Esophagus muscularis mucosa (tissue), 4 donors: ENCODE measurements at regions not wholly inside any gene's neighbourhood (a gene's known extent, or its start where the extent isn't known, plus 50 kb on each side); places are given as distances from the start of the nearest gene placed in this dataset.

ENCODE experiments used
- DNase-seq: peaks from one replicate; pipeline ENCODE4 v3.0.0-alpha.2; 2017; ENCODE audit errors: extremely low spot score
- H3K27ac ChIP-seq, 4 donors: fragments of 200-600 bp; sonication (generic); replicated peaks in 1 of 4; 1 replicate in 3 of 4; 2 replicates in 1 of 4; pipeline ENCODE4 v1.5.1; 2016 to 2019; ENCODE audit warnings: mild to moderate bottlenecking in 1 of 4
- H3K27me3 ChIP-seq, 4 donors: fragments of 200-600 bp; sonication (generic); one replicate each; pipeline versions ENCODE4 v1.5.1 to v1.6.0; 2016 to 2019
- H3K36me3 ChIP-seq, 4 donors: fragments of 200-600 bp; sonication (generic); one replicate each; pipeline ENCODE4 v1.5.1; 2016 to 2019
- H3K4me1 ChIP-seq, 4 donors: fragments of 200-600 bp; sonication (generic); one replicate each; pipeline ENCODE4 v1.5.1; 2016 to 2019
- H3K4me3 ChIP-seq, 4 donors: fragments of 200-600 bp; sonication (generic); 1 replicate in 2 of 4; 2 replicates in 2 of 4; pipeline ENCODE4 v1.5.1; 2016 to 2019; ENCODE audit warnings: mild to moderate bottlenecking in 4 of 4, moderate library complexity in 1 of 4
- H3K9me3 ChIP-seq, 4 donors: fragments of 200-600 bp; sonication (generic); 1 replicate in 3 of 4; 2 replicates in 1 of 4; pipeline ENCODE4 v1.5.1; 2016 to 2019
- CTCF ChIP-seq, 3 experiments: fragments of 200-600 bp in 2 of 3; fragments of 450-650 bp in 1 of 3; sonication (generic) in 2 of 3; IDR thresholded peaks; one replicate each; pipeline ENCODE4 v1.5.1; 2017 to 2019; ENCODE audit warnings: antibody characterized with exemption in 3 of 3, mild to moderate bottlenecking in 2 of 3, moderate library complexity in 1 of 3
- EP300 ChIP-seq: sonication (generic); formaldehyde crosslinking; IDR thresholded peaks from one replicate; pipeline ENCODE4 v1.6.1; 2017; ENCODE audit warnings: antibody characterized with exemption
- POLR2A ChIP-seq: fragments of 450-650 bp; IDR thresholded peaks from one replicate; pipeline ENCODE4 v1.6.1; 2017; ENCODE audit warnings: antibody characterized with exemption, moderate library complexity, mild to moderate bottlenecking, low read depth
- POLR2AphosphoS5 ChIP-seq, 2 donors: sonication (generic); formaldehyde crosslinking; IDR thresholded peaks; one replicate each; pipeline ENCODE4 v1.6.1; 2017; ENCODE audit warnings: antibody characterized with exemption in 2 of 2
- WGBS: methylation state at CpG from one replicate; pipeline ENCODE4 v1.1.5; 2018; 5-methylcytosine and 5-hydroxymethylcytosine counted together
- intact Hi-C: fragments of 100-400 bp; cut with DNase I; formaldehyde crosslinking; loops from one replicate; pipeline ENCODE4 v1.15.1; 2023

GRCh38 chr3:82474711-82475110, 713.3 kb upstream of the GBE1 start:
- Histone ChIP-seq H3K36me3 (no peaks in the 10 kb centered on the region), H3K27ac (no peak overlapping the region), H3K9me3 (no peaks in the 10 kb centered on the region), H3K27me3 (no peaks in the 10 kb centered on the region), H3K4me1 (no peaks in the 10 kb centered on the region), H3K4me3 (no peak overlapping the region)
- no peak for DNase-seq
- intact Hi-C loops = no loop called here
- no peak for TF ChIP-seq POLR2AphosphoS5 (IDR thresholded peaks at IDR 0.05)
- TF ChIP-seq EP300 = no peak
- no peak for TF ChIP-seq CTCF (IDR thresholded peaks at IDR 0.05)
- TF ChIP-seq POLR2A = no peak

GRCh38 chr3:82473864-82474541, 712.6 kb upstream of the GBE1 start:
- H3K27ac ChIP-seq = no peak overlapping the region
- no peak for DNase-seq
- no peak overlapping the region for H3K4me3 ChIP-seq
- H3K36me3 ChIP-seq = no peaks in the 10 kb centered on the region
- TF ChIP-seq EP300 (no peak), CTCF (IDR thresholded peaks at IDR 0.05) (no peak), POLR2A (no peak), POLR2AphosphoS5 (IDR thresholded peaks at IDR 0.05) (no peak)
- no peaks in the 10 kb centered on the region for H3K9me3 ChIP-seq
- H3K27me3 ChIP-seq = no peaks in the 10 kb centered on the region
- no peaks in the 10 kb centered on the region for H3K4me1 ChIP-seq
- intact Hi-C loops = no loop called here

- no peaks in the 10 kb centered on the region for H3K27me3 ChIP-seq
- no peak for TF ChIP-seq POLR2A
- no peak for TF ChIP-seq POLR2AphosphoS5 (IDR thresholded peaks at IDR 0.05)
- TF ChIP-seq CTCF (IDR thresholded peaks at IDR 0.05) = no peak
- H3K4me3 ChIP-seq = no peak overlapping the region
- no peaks in the 10 kb centered on the region for H3K36me3 ChIP-seq
- H3K9me3 ChIP-seq = no peaks in the 10 kb centered on the region
- no peaks in the 10 kb centered on the region for H3K4me1 ChIP-seq
- intact Hi-C loops = no loop called here
- H3K27ac ChIP-seq = no peak overlapping the region
- no peak for DNase-seq
- 100% methylated on average over 1 of the region's 1 CpG for WGBS
Observed at GRCh38 chr3:82467051-82467450, 705.6 kb upstream of the GBE1 start.

GRCh38 chr3:82462977-82463376, 701.5 kb upstream of the GBE1 start:
- no peak for TF ChIP-seq EP300
- no peak for TF ChIP-seq POLR2AphosphoS5 (IDR thresholded peaks at IDR 0.05)
- TF ChIP-seq CTCF (IDR thresholded peaks at IDR 0.05) = no peak
- TF ChIP-seq POLR2A = no peak
- H3K4me1 ChIP-seq = no peaks in the 10 kb centered on the region
- H3K4me3 ChIP-seq = no peak overlapping the region
- DNase-seq = no peak
- WGBS = 44% methylated on average over 6 of the region's 6 CpGs
- intact Hi-C loops = no loop called here
- no peaks in the 10 kb centered on the region for H3K9me3 ChIP-seq
- H3K36me3 ChIP-seq = no peaks in the 10 kb centered on the region
- no peak overlapping the region for H3K27ac ChIP-seq
- no peaks in the 10 kb centered on the region for H3K27me3 ChIP-seq
